Astrocyte (in vitro differentiated cells and primary cell): ENCODE measurements at regions not wholly inside any gene's neighbourhood (a gene's known extent, or its start where the extent isn't known, plus 50 kb on each side); places are given as distances from the start of the nearest gene placed in this dataset.
"Not testable (repeated sequence)": the region's sequence is repeated elsewhere in the genome, so short reads cannot be mapped to it uniquely, and the experiment has no call there.

Experiments
- DNase-seq: peaks from one replicate; pipeline ENCODE4 v3.0.0-alpha.2; 2010; ENCODE audit warnings: low read depth
- FAIRE-seq: peaks from 2 replicates; lab custom pipeline; 2011; peaks lifted over from hg19 to GRCh38; lab: Jason Lieb, UNC
- H2AFZ ChIP-seq: 2 replicates; pipeline ENCODE4 v1.6.0; 2012; ENCODE audit warnings: low read depth, low read length, inconsistent platforms
- H3K27ac ChIP-seq: 2 replicates; pipeline ENCODE4 v1.5.1; 2011; ENCODE audit warnings: low read depth, low read length, inconsistent platforms
- H3K27me3 ChIP-seq: 2 replicates; pipeline ENCODE4 v1.6.0; 2011; ENCODE audit warnings: low read length, inconsistent platforms; ENCODE audit not compliant: insufficient read depth
- H3K36me3 ChIP-seq: 2 replicates; pipeline ENCODE4 v1.5.1; 2011; ENCODE audit warnings: low read length, inconsistent platforms; ENCODE audit not compliant: insufficient read depth
- H3K4me1 ChIP-seq: 2 replicates; pipeline ENCODE4 v1.5.1; 2011; ENCODE audit warnings: low read length, inconsistent platforms; ENCODE audit not compliant: insufficient read depth
- H3K4me2 ChIP-seq: 2 replicates; pipeline ENCODE4 v1.6.0; 2012; ENCODE audit warnings: low read length, inconsistent platforms
- H3K4me3 ChIP-seq: 2 replicates; pipeline ENCODE4 v1.5.1; 2011; ENCODE audit warnings: low read depth, mild to moderate bottlenecking, low read length, inconsistent platforms; ENCODE audit not compliant: insufficient read depth
- H3K79me2 ChIP-seq: 2 replicates; pipeline ENCODE4 v1.6.0; 2012; ENCODE audit warnings: mild to moderate bottlenecking, low read length, inconsistent platforms; ENCODE audit not compliant: insufficient read depth
- H3K9ac ChIP-seq: 2 replicates; pipeline ENCODE4 v1.6.0; 2012; ENCODE audit warnings: mild to moderate bottlenecking, low read length, inconsistent platforms
- H3K9me3 ChIP-seq: 2 replicates; pipeline ENCODE4 v1.5.1; 2012; ENCODE audit warnings: low read depth, mild to moderate bottlenecking, low read length, inconsistent platforms; ENCODE audit not compliant: insufficient read depth
- H4K20me1 ChIP-seq: 2 replicates; pipeline ENCODE4 v1.6.0; 2012; ENCODE audit warnings: low read length, inconsistent platforms; ENCODE audit not compliant: insufficient read depth
- H3K27ac Mint-ChIP-seq: one replicate; pipeline ENCODE4 v1.8.0; 2021; ENCODE audit warnings: mild to moderate bottlenecking, mixed read lengths; ENCODE audit not compliant: unreplicated experiment
- H3K27me3 Mint-ChIP-seq: one replicate; pipeline ENCODE4 v1.8.0; 2021; ENCODE audit warnings: low read depth, mixed read lengths; ENCODE audit not compliant: unreplicated experiment
- H3K36me3 Mint-ChIP-seq: one replicate; pipeline ENCODE4 v1.8.0; 2021; ENCODE audit warnings: low read depth, mixed read lengths; ENCODE audit not compliant: unreplicated experiment
- H3K4me1 Mint-ChIP-seq: one replicate; pipeline ENCODE4 v1.8.0; 2021; ENCODE audit warnings: low read depth, mixed read lengths; ENCODE audit not compliant: unreplicated experiment
- H3K4me3 Mint-ChIP-seq: one replicate; pipeline ENCODE4 v1.8.0; 2021; ENCODE audit warnings: mild to moderate bottlenecking, moderate library complexity, mixed read lengths; ENCODE audit not compliant: unreplicated experiment
- H3K9me3 Mint-ChIP-seq: one replicate; pipeline ENCODE4 v1.8.0; 2021; ENCODE audit warnings: mild to moderate bottlenecking, mixed read lengths; ENCODE audit not compliant: unreplicated experiment
- CTCF ChIP-seq: IDR thresholded peaks from 2 replicates; pipeline ENCODE4 v1.5.1; 2011; ENCODE audit warnings: low read depth, mild to moderate bottlenecking, inconsistent platforms, low read length, moderate library complexity; ENCODE audit not compliant: insufficient read depth
- EZH2 ChIP-seq: IDR thresholded peaks from 2 replicates; pipeline ENCODE4 v1.6.1; 2012; ENCODE audit warnings: mild to moderate bottlenecking, low read length, inconsistent platforms; ENCODE audit not compliant: insufficient read depth

DNA sequence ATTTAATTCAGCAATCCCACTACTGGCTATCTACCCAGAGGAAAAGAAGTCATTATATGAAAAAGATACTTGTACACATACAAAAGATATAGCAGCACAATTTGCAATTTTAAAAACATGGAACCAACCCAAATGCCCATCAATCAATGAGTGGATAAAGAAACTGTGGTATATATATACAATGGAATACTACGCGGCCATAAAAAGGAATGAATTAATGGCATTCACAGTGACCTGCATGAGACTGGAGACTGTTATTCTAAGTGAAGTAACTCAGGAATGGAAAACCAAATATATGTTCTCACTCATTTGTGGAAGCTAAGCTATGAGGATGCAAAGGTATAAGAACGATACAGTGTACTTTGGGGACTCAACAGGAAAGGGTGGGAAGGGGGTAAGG, 102.8 kb upstream of the KCNMA1 start:
- H3K9me3 Mint-ChIP-seq, result peaks cover 21% of the 10 kb centered on the region
- H3K9me3 ChIP-seq, H3K79me2 ChIP-seq, H3K27ac ChIP-seq, FAIRE-seq, H3K9ac ChIP-seq, H4K20me1 ChIP-seq, DNase-seq, H3K36me3 Mint-ChIP-seq, H3K4me3 Mint-ChIP-seq, H3K27me3 ChIP-seq, H3K4me3 ChIP-seq, H3K27me3 Mint-ChIP-seq, H3K4me2 ChIP-seq, H2AFZ ChIP-seq, H3K36me3 ChIP-seq, H3K27ac Mint-ChIP-seq: not testable (repeated sequence)
- H3K4me1 Mint-ChIP-seq, result peaks cover 20% of the 10 kb centered on the region
- H3K4me1 ChIP-seq, result peaks cover 14% of the 10 kb centered on the region

GRCh38 chr10:77738496-77739158, 101.0 kb upstream of the KCNMA1 start:
- Histone ChIP-seq H3K27ac (peak overlapping the region; percentile 57), H3K79me2 (no peaks in the 10 kb centered on the region), H3K4me1 (peaks cover 14% of the 10 kb centered on the region), H3K36me3 (no peaks in the 10 kb centered on the region), H4K20me1 (no peaks in the 10 kb centered on the region), H3K9me3 (no peaks in the 10 kb centered on the region), H3K27me3 (no peaks in the 10 kb centered on the region), H2AFZ (no peak overlapping the region), H3K9ac (no peak overlapping the region), H3K4me3 (no peak overlapping the region), H3K4me2 (peak overlapping the region; percentile 41)
- no peak overlapping the region for H3K4me3 Mint-ChIP-seq
- peaks cover 10% of the 10 kb centered on the region for H3K36me3 Mint-ChIP-seq
- peaks cover 21% of the 10 kb centered on the region for H3K9me3 Mint-ChIP-seq
- H3K4me1 Mint-ChIP-seq, result peaks cover 30% of the 10 kb centered on the region
- no peaks in the 10 kb centered on the region for H3K27me3 Mint-ChIP-seq
- DNase-seq (no peak), FAIRE-seq (no peak)
- no peak for TF ChIP-seq EZH2
- peak overlapping the region; percentile 81 for H3K27ac Mint-ChIP-seq

GRCh38 chr10:77737608-77738007, 100.0 kb upstream of the KCNMA1 start:
- Mint-ChIP-seq H3K4me1 (peaks cover 30% of the 10 kb centered on the region), H3K27ac (peak overlapping the region; percentile 96), H3K27me3 (no peaks in the 10 kb centered on the region), H3K9me3 (peaks cover 21% of the 10 kb centered on the region), H3K36me3 (peaks cover 16% of the 10 kb centered on the region), H3K4me3 (no peak overlapping the region)
- Histone ChIP-seq H3K9ac (no peak overlapping the region), H3K9me3 (no peaks in the 10 kb centered on the region), H2AFZ (no peak overlapping the region), H3K4me3 (no peak overlapping the region), H3K36me3 (no peaks in the 10 kb centered on the region), H3K4me1 (peaks cover 14% of the 10 kb centered on the region), H3K27ac (peak overlapping the region; percentile 74), H3K27me3 (no peaks in the 10 kb centered on the region), H3K4me2 (peak overlapping the region; percentile 41), H3K79me2 (no peaks in the 10 kb centered on the region), H4K20me1 (no peaks in the 10 kb centered on the region)
- peak; percentile 98 for DNase-seq
- TF ChIP-seq CTCF (no peak), EZH2 (no peak)
- FAIRE-seq, result peak; percentile 93

DNA sequence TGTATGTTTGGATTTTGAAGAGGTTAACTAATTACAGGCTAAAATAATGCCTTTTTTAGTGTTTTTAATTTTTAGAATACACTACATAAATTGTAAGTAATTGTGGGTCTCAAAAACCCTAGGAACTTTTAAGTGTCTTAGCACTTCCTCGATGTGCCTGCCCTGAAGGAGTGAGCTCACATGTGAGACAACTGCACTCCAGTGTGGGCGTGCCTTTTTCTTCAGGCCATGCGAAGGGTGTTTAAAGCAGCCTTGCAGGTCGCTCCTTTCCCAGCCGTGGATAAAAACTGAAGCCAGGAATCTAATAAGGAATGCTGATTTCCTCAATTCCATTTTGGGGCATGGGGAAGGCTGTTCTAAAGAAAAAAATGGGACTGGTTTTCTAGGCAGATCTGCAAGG, 97.5 kb upstream of the KCNMA1 start:
- H3K36me3 ChIP-seq, H3K4me2 ChIP-seq, H4K20me1 ChIP-seq, H3K27ac ChIP-seq, DNase-seq, H3K27me3 Mint-ChIP-seq, H2AFZ ChIP-seq, FAIRE-seq, H3K9me3 ChIP-seq, H3K79me2 ChIP-seq, H3K4me3 Mint-ChIP-seq, H3K27me3 ChIP-seq, H3K9ac ChIP-seq, H3K4me3 ChIP-seq, H3K27ac Mint-ChIP-seq: not testable (repeated sequence)
- H3K9me3 Mint-ChIP-seq, result peaks cover 14% of the 10 kb centered on the region
- peaks cover 24% of the 10 kb centered on the region for H3K36me3 Mint-ChIP-seq
- H3K4me1 ChIP-seq, result peaks cover 14% of the 10 kb centered on the region
- H3K4me1 Mint-ChIP-seq, result peaks cover 30% of the 10 kb centered on the region
